ENCODE measurements at regions not wholly inside any gene's neighbourhood (a gene's known extent, or its start where the extent isn't known, plus 50 kb on each side); places are given as distances from the start of the nearest gene placed in this dataset.

DNA sequence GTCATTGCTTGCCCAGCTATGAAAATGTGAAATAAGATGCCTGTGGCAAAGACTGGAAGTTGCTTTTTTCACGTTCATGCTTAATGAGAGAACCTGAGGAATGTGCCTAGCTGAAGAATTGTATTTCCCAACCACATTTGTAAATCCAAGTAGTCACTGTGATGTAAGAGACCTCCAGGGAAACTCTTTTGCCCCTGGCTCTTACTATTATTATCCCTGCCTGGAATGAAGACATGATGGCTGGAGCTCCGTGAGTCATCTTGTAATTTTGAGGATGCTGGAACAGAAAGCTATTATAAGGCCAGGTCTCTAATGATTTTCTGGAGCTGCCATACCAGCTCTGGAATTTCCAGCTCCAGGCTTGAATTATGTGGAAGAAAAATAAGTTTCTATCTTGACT is 894.3 kb downstream of the DIAPH3 start:
- TF ChIP-seq, protein P1, sequence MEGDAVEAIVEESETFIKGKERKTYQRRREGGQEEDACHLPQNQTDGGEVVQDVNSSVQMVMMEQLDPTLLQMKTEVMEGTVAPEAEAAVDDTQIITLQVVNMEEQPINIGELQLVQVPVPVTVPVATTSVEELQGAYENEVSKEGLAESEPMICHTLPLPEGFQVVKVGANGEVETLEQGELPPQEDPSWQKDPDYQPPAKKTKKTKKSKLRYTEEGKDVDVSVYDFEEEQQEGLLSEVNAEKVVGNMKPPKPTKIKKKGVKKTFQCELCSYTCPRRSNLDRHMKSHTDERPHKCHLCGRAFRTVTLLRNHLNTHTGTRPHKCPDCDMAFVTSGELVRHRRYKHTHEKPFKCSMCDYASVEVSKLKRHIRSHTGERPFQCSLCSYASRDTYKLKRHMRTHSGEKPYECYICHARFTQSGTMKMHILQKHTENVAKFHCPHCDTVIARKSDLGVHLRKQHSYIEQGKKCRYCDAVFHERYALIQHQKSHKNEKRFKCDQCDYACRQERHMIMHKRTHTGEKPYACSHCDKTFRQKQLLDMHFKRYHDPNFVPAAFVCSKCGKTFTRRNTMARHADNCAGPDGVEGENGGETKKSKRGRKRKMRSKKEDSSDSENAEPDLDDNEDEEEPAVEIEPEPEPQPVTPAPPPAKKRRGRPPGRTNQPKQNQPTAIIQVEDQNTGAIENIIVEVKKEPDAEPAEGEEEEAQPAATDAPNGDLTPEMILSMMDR (conservative IDR thresholded peaks at IDR 0.05; ENCODE audit: low read length) = no peak
- no peak for TF ChIP-seq EZH2phosphoT487 (IDR thresholded peaks at IDR 0.05; ENCODE audit: borderline replicate concordance)
